CD4-positive, alpha-beta memory T cell (primary cell): ENCODE measurements at regions not wholly inside any gene's neighbourhood (a gene's known extent, or its start where the extent isn't known, plus 50 kb on each side); places are given as distances from the start of the nearest gene placed in this dataset.
"Not testable (repeated sequence)": the region's sequence is repeated elsewhere in the genome, so short reads cannot be mapped to it uniquely, and the experiment has no call there.

Experiments
- CTCF ChIA-PET: fragments of 350-600 bp; sonication (Branson Sonifier 250); formaldehyde crosslinking; loops from one replicate; lab custom pipeline; 2021; ENCODE audit warnings: inconsistent platforms; ENCODE audit not compliant: partially characterized antibody; lab: Charles Lee
- POLR2A ChIA-PET: fragments of 350-600 bp; sonication (Branson Sonifier 250); formaldehyde crosslinking; loops from one replicate; lab custom pipeline; 2021; ENCODE audit not compliant: partially characterized antibody; lab: Charles Lee
- DNase-seq, 5 donors: peaks; one replicate each; pipeline versions ENCODE4 v3.0.0 to v3.0.0-alpha.2; 2020 to 2022; ENCODE audit warnings: mixed read lengths in 1 of 5
- H3K27ac ChIP-seq: one replicate; pipeline ENCODE4 v1.7.0; 2013; ENCODE audit warnings: low read depth, low read length
- H3K27me3 ChIP-seq: 2 replicates; pipeline ENCODE4 v1.7.0; 2013; ENCODE audit warnings: mild to moderate bottlenecking, low read length, moderate library complexity; ENCODE audit not compliant: insufficient read depth
- H3K36me3 ChIP-seq: 2 replicates; pipeline ENCODE4 v1.7.0; 2013; ENCODE audit warnings: mild to moderate bottlenecking, low read length, moderate library complexity; ENCODE audit not compliant: insufficient read depth
- H3K4me1 ChIP-seq: 2 replicates; pipeline ENCODE4 v1.7.0; 2013; ENCODE audit warnings: mild to moderate bottlenecking, low read length, moderate library complexity; ENCODE audit not compliant: insufficient read depth
- H3K4me3 ChIP-seq, 2 donors: one replicate each; pipeline ENCODE4 v1.7.0; 2013; ENCODE audit warnings: low read length in 2 of 2, mild to moderate bottlenecking in 1 of 2
- H3K9me3 ChIP-seq, 2 donors: one replicate each; pipeline ENCODE4 v1.7.0; 2013; ENCODE audit warnings: low read length in 2 of 2, control low read depth in 1 of 2; ENCODE audit not compliant: control insufficient read depth in 1 of 2
- H3K27ac Mint-ChIP-seq, 7 donors: one replicate each; pipeline ENCODE4 v1.8.0; 2020 to 2021; ENCODE audit warnings: mixed read lengths in 7 of 7, mild to moderate bottlenecking in 6 of 7, inconsistent platforms in 3 of 7, moderate library complexity in 3 of 7
- H3K27me3 Mint-ChIP-seq, 2 donors: one replicate each; pipeline ENCODE4 v1.8.0; 2020 to 2021; ENCODE audit warnings: mixed read lengths in 2 of 2
- H3K36me3 Mint-ChIP-seq, 2 donors: one replicate each; pipeline ENCODE4 v1.8.0; 2020 to 2021; ENCODE audit warnings: mixed read lengths in 2 of 2, inconsistent platforms in 1 of 2, mild to moderate bottlenecking in 1 of 2
- H3K4me1 Mint-ChIP-seq, 4 donors: one replicate each; pipeline ENCODE4 v1.8.0; 2020 to 2021; ENCODE audit warnings: mixed read lengths in 4 of 4, mild to moderate bottlenecking in 1 of 4
- H3K4me3 Mint-ChIP-seq, 8 donors: one replicate each; pipeline ENCODE4 v1.8.0; 2020 to 2021; ENCODE audit warnings: mixed read lengths in 8 of 8, mild to moderate bottlenecking in 7 of 8, moderate library complexity in 6 of 8, inconsistent platforms in 3 of 8
- H3K9me3 Mint-ChIP-seq, 8 donors: one replicate each; pipeline ENCODE4 v1.8.0; 2020 to 2021; ENCODE audit warnings: mixed read lengths in 8 of 8, mild to moderate bottlenecking in 5 of 8, inconsistent platforms in 3 of 8, moderate library complexity in 1 of 8
- intact Hi-C: fragments of 100-400 bp; cut with micrococcal nuclease; formaldehyde crosslinking; loops from one replicate; pipeline ENCODE4 v1.15.1; 2023

DNA sequence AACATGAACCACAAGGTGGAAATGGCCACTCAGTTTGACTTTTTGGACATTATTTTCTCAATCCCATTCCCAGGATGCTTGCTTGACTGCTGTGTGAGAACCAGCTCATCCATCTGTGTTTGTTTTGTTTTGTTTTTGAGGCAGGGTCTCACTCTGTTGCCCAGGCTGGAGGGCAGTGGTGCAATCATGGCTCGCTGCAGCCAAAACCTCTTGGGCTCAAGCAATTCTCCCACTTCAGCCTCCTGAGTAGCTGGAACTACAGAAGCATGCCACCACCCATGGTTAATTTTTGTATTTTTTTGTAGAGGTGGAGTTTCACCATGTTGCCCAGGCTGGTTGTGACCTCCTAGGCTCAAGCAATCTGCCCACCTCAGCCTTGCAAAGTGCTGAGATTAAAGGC lies 166.0 kb upstream of the CDH4 start:
- POLR2A ChIA-PET, result no interaction called here
- DNase-seq, result no peak
- H3K27me3 Mint-ChIP-seq, result peaks cover 0 to 2% of the 10 kb centered on the region in 2 donors

DNA sequence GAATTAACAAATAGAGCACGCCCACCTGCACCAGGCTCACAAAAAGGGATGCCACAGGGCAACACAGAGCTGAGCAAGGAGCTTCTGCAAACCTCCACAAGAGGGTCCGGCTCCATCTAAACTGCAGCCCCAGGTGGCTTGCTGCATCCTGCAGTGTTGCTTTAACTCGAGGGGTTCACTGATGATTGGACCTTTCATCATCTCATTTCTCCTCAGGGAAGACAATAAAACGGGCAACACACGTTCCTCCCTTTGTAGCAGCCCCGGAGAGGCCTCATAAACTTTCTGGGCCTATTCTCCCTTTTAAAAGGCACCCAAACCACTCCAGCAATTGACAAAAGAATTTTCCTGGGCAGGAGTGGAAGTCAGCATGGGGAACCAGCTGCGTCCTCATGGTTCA lies 161.5 kb upstream of the CDH4 start:
- no peak overlapping the region for H3K27ac ChIP-seq
- Mint-ChIP-seq H3K4me3 (no peak overlapping the region), H3K9me3 (peaks cover 5 to 29% (median 21%) of the 10 kb centered on the region in 8 donors), H3K4me1 (no peaks in the 10 kb centered on the region), H3K36me3 (no peaks in the 10 kb centered on the region), H3K27me3 (peaks cover 2 to 4% of the 10 kb centered on the region in 2 donors), H3K27ac (no peak overlapping the region)
- peaks cover 0 to 7% of the 10 kb centered on the region in 2 donors for H3K9me3 ChIP-seq
- intact Hi-C loops, result no loop called here
- no peak for DNase-seq
- no peaks in the 10 kb centered on the region for H3K27me3 ChIP-seq
- ChIA-PET POLR2A (no interaction called here), CTCF (no interaction called here)
- H3K4me3 ChIP-seq, result no peak overlapping the region
- H3K4me1 ChIP-seq, result no peaks in the 10 kb centered on the region
- H3K36me3 ChIP-seq, result no peaks in the 10 kb centered on the region

More for the DNA sequence above, 166.0 kb upstream of the CDH4 start:
- H3K4me3 ChIP-seq, result no peak overlapping the region
- no peaks in the 10 kb centered on the region for H3K36me3 ChIP-seq
- Mint-ChIP-seq H3K27ac (no peak overlapping the region), H3K4me1 (no peaks in the 10 kb centered on the region), H3K4me3 (no peak overlapping the region), H3K36me3 (no peaks in the 10 kb centered on the region), H3K9me3 (peaks cover 0 to 7% (median 2%) of the 10 kb centered on the region in 8 donors)
- no peak overlapping the region for H3K27ac ChIP-seq
- no peaks in the 10 kb centered on the region for H3K9me3 ChIP-seq
- no peaks in the 10 kb centered on the region for H3K4me1 ChIP-seq
- H3K27me3 ChIP-seq, result no peaks in the 10 kb centered on the region
- CTCF ChIA-PET, result no interaction called here
- intact Hi-C loops, result no loop called here

DNA sequence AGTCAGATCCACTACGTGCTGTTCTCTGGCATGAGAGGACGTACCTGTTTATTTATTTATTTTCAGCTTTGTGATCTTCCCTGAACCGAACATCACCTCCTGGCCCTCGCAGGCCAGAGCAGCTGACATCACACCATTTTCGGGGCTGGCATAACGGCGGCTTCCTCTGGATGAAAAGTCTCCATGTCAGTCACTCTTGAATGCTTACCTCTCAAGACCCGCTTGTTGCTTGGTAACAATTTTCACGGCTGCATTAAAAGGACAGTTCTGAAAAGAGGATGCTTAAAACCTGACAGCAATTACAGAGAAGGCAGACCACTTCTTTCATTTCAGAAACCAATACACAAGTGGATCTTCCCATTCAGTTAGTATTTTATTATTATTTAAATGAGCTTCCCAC lies 159.8 kb upstream of the CDH4 start:
- no peak overlapping the region for H3K27ac Mint-ChIP-seq
- Histone ChIP-seq H3K27ac (no peak overlapping the region), H3K4me1 (no peaks in the 10 kb centered on the region), H3K36me3 (no peaks in the 10 kb centered on the region), H3K9me3 (peaks cover 0 to 7% of the 10 kb centered on the region in 2 donors), H3K4me3 (no peak overlapping the region), H3K27me3 (no peaks in the 10 kb centered on the region)
- H3K4me3 Mint-ChIP-seq, result no peak overlapping the region
- no peaks in the 10 kb centered on the region for H3K36me3 Mint-ChIP-seq
- intact Hi-C loops, result no loop called here
- no peaks in the 10 kb centered on the region for H3K4me1 Mint-ChIP-seq
- H3K27me3 Mint-ChIP-seq, result peaks cover 0 to 4% of the 10 kb centered on the region in 2 donors
- no peak for DNase-seq
- CTCF ChIA-PET, result no interaction called here
- POLR2A ChIA-PET, result no interaction called here
- peaks cover 8 to 40% (median 29%) of the 10 kb centered on the region in 8 donors for H3K9me3 Mint-ChIP-seq

DNA sequence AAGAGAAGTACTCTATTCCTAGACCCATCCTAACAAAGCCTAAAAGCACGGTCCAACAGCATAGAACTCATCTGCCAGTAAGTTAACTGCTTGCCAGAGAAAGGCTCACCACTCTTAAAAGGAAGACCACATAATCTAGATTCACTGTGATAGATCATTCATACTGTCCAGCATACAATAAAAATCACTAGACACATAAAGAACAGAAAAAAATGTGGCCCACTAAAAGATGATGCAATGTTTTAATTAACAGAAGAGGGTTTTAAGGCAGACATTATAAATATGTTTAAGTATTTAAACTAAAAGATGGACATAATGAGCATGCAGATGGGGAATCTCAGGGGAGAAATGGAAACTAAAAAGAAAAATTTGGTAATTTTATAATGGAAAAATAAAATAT lies 157.5 kb upstream of the CDH4 start:
- H3K36me3 ChIP-seq, result no peaks in the 10 kb centered on the region
- CTCF ChIA-PET, result interaction anchor here (0.9 kb wide), 1 partner anchor 134 kb away, joined by 3 read pairs; no protein-coding TSS in a partner anchor
- no peak overlapping the region for H3K4me3 ChIP-seq
- Mint-ChIP-seq H3K27me3 (peaks cover 0 to 4% of the 10 kb centered on the region in 2 donors), H3K9me3 (peaks cover 6 to 45% (median 27%) of the 10 kb centered on the region in 8 donors), H3K36me3 (no peaks in the 10 kb centered on the region), H3K27ac (no peak overlapping the region), H3K4me1 (no peaks in the 10 kb centered on the region), H3K4me3 (no peak overlapping the region)
- peaks cover 0 to 7% of the 10 kb centered on the region in 2 donors for H3K9me3 ChIP-seq
- intact Hi-C loops, result no loop called here
- no peaks in the 10 kb centered on the region for H3K27me3 ChIP-seq
- no peak overlapping the region for H3K27ac ChIP-seq
- H3K4me1 ChIP-seq, result no peaks in the 10 kb centered on the region
- no peak for DNase-seq
- POLR2A ChIA-PET, result no interaction called here

DNA sequence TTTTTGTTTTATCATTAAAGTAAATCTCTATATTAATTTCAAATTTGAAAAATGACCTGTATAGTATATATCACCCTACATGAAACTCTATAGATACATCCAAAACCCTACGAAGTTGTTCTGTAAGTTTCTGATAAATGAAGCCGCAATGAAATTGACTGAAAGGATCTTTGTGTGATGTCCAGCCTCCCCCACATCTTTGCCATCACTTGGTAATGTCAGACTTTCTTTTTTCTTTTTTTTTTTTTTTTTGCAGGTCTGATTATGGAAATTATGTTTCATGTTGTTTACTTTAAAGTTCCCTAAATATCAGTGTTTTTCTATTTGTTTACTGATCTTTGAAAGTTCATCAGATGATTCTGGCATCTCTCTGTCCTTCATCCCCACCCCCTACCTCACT lies 155.6 kb upstream of the CDH4 start:
- ChIA-PET CTCF (no interaction called here), POLR2A (no interaction called here)
- Mint-ChIP-seq H3K27ac (no peak overlapping the region), H3K4me1 (peaks cover 0 to 3% (median 0%) of the 10 kb centered on the region in 4 donors), H3K36me3 (no peaks in the 10 kb centered on the region), H3K9me3 (peaks cover 6 to 44% (median 27%) of the 10 kb centered on the region in 8 donors), H3K4me3 (no peak overlapping the region), H3K27me3 (peaks cover 0 to 4% of the 10 kb centered on the region in 2 donors)
- no peak for DNase-seq
- peaks cover 0 to 7% of the 10 kb centered on the region in 2 donors for H3K9me3 ChIP-seq
- no peaks in the 10 kb centered on the region for H3K36me3 ChIP-seq
- intact Hi-C loops, result no loop called here
- no peaks in the 10 kb centered on the region for H3K27me3 ChIP-seq
- H3K4me3 ChIP-seq, result no peak overlapping the region
- H3K4me1 ChIP-seq, result no peaks in the 10 kb centered on the region
- H3K27ac ChIP-seq, result no peak overlapping the region

DNA sequence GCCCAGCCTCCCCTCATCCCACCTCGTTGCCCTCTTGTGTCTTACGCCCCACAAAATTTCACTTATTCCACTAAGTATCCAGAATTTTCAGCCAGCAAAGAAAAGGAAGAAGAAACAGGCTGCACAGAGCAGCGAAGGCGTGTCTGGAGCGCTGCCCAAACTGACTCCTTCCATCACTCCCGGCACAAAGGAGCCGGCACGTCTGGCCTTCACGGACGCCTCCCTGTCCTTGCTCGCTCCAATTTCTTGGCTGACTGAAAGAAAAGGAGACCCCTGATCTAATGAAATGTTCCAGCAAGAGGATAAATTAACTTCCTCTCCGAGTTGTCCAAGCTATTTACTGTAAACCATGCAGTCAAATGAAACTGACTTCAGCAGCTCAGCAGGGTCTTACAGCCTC lies 152.3 kb upstream of the CDH4 start:
- Histone ChIP-seq H3K36me3 (no peaks in the 10 kb centered on the region), H3K9me3 (no peaks in the 10 kb centered on the region), H3K4me3 (no peak overlapping the region), H3K27me3 (no peaks in the 10 kb centered on the region), H3K4me1 (no peaks in the 10 kb centered on the region), H3K27ac (no peak overlapping the region)
- Mint-ChIP-seq H3K27ac (no peak overlapping the region), H3K27me3 (peaks cover 2 to 3% of the 10 kb centered on the region in 2 donors), H3K36me3 (no peaks in the 10 kb centered on the region), H3K4me3 (no peak overlapping the region), H3K9me3 (peaks cover 3 to 23% (median 15%) of the 10 kb centered on the region in 8 donors), H3K4me1 (peaks cover 0 to 6% (median 0%) of the 10 kb centered on the region in 4 donors)
- POLR2A ChIA-PET, result no interaction called here
- intact Hi-C loops, result no loop called here
- CTCF ChIA-PET, result no interaction called here
- DNase-seq, result no peak

DNA sequence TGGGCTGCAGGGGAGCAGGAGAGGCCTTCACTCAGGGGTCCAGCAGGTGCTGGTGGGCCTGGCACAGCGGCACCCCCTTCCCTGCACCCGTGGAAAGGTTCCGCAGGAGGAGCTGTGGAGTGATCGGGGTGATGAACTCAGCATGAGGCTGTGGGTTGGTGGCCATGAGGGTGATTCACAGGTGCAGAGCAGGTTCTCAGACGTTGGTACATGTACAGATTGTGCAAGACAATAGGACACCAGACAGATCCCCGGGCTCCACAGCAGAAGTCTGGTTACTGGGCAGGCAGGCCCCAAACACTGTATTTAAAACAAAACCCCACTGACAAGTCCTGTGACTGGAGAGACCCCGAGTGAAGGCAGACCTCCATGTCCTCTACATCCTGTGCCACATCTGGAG lies 151.6 kb upstream of the CDH4 start:
- Histone ChIP-seq H3K27ac (no peak overlapping the region), H3K36me3 (no peaks in the 10 kb centered on the region), H3K4me1 (no peaks in the 10 kb centered on the region), H3K4me3 (no peak overlapping the region), H3K9me3 (no peaks in the 10 kb centered on the region), H3K27me3 (no peaks in the 10 kb centered on the region)
- no peak for DNase-seq
- H3K27ac Mint-ChIP-seq, result no peak overlapping the region
- no peaks in the 10 kb centered on the region for H3K36me3 Mint-ChIP-seq
- H3K9me3 Mint-ChIP-seq, result peaks cover 3 to 17% (median 10%) of the 10 kb centered on the region in 8 donors
- intact Hi-C loops, result no loop called here
- H3K27me3 Mint-ChIP-seq, result peaks cover 0 to 3% of the 10 kb centered on the region in 2 donors
- ChIA-PET POLR2A (no interaction called here), CTCF (no interaction called here)
- H3K4me1 Mint-ChIP-seq, result peaks cover 0 to 6% (median 0%) of the 10 kb centered on the region in 4 donors
- no peak overlapping the region for H3K4me3 Mint-ChIP-seq

DNA sequence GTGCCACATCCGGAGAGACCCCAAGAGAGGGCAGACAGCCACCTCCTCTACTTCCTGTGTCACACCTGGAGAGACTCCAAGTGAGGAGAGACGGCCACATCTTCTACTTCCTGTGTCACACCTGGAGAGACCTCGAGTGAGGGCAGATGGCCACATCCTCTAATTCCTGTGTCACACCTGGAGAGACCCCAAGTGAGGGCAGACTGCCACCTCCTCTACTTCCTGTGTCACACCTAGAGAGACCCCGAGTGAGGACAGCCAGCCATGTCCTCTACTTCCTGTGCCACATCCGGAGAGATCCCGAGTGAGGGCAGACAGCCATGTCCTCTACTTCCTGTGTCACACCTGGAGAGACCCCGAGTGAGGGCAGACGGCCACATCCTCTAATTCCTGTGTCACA lies 150.7 kb upstream of the CDH4 start:
- POLR2A ChIA-PET, H3K4me3 Mint-ChIP-seq, intact Hi-C loops, H3K27me3 Mint-ChIP-seq, H3K27ac ChIP-seq, H3K36me3 ChIP-seq, H3K4me1 ChIP-seq, CTCF ChIA-PET, H3K4me3 ChIP-seq, DNase-seq, H3K27me3 ChIP-seq, H3K9me3 ChIP-seq, H3K4me1 Mint-ChIP-seq, H3K36me3 Mint-ChIP-seq: not testable (repeated sequence)
- peak overlapping the region in 1 of 7 donors; percentile 17 for H3K27ac Mint-ChIP-seq
- peaks cover 0 to 13% (median 6%) of the 10 kb centered on the region in 8 donors for H3K9me3 Mint-ChIP-seq
